IMR-90 (cell line): ENCODE measurements at regions not wholly inside any gene's neighbourhood (a gene's known extent, or its start where the extent isn't known, plus 50 kb on each side); places are given as distances from the start of the nearest gene placed in this dataset.

ENCODE experiments used
- ATAC-seq: fragments of 200-7000 bp; cut with Tn5 transposase; 2 replicates; pipeline ENCODE4 v1.9.1; 2020; ENCODE audit warnings: low read depth, mild to moderate bottlenecking, moderate library complexity
- BruUV-seq: library from RNA; stranded (reverse); fragments of 400-500 nt; replicated peaks from 2 replicates; lab custom pipeline; 2021; lab: Mats Ljungman, UMichigan
- CTCF ChIA-PET: fragments of 300-600 bp; formaldehyde crosslinking; extraction: SDS; loops from one replicate; lab custom pipeline; 2021; ENCODE audit warnings: antibody characterized with exemption; lab: Yijun Ruan, JAX
- POLR2A ChIA-PET: fragments of 300-600 bp; sonication (Branson Sonifier 250); formaldehyde crosslinking; loops from one replicate; lab custom pipeline; 2022; ENCODE audit warnings: antibody characterized with exemption; ENCODE audit not compliant: unreplicated experiment; lab: Charles Lee
- DNase-seq: peaks from one replicate; pipeline ENCODE4 v3.0.0; 2013
- H2AFZ ChIP-seq: replicated peaks from 2 replicates; pipeline ENCODE3; 2013; ENCODE audit warnings: low read length, mild to moderate bottlenecking; ENCODE audit not compliant: poor library complexity
- H2AK5ac ChIP-seq: 2 replicates; pipeline ENCODE4 v1.6.1; 2013; ENCODE audit warnings: low read depth, low read length, inconsistent platforms
- H2AK9ac ChIP-seq: replicated peaks from 2 replicates; pipeline ENCODE3; 2013; ENCODE audit warnings: mild to moderate bottlenecking, low read depth, low read length, moderate library complexity; ENCODE audit not compliant: poor library complexity
- H2BK120ac ChIP-seq: 2 replicates; pipeline ENCODE4 v1.6.1; 2013; ENCODE audit warnings: low read depth, low read length, inconsistent platforms
- H2BK15ac ChIP-seq: 3 replicates; pipeline ENCODE4 v1.6.1; 2013; ENCODE audit warnings: low read depth, low read length, inconsistent platforms
- H2BK20ac ChIP-seq: 2 replicates; pipeline ENCODE4 v1.6.1; 2013; ENCODE audit warnings: low read depth, mild to moderate bottlenecking, inconsistent platforms, low read length, moderate library complexity
- H2BK5ac ChIP-seq: 2 replicates; pipeline ENCODE4 v1.6.1; 2013; ENCODE audit warnings: mild to moderate bottlenecking, low read depth, low read length, inconsistent platforms; ENCODE audit not compliant: poor library complexity, severe bottlenecking
- H3K14ac ChIP-seq: replicated peaks from 2 replicates; pipeline ENCODE4 v1.6.1; 2013; ENCODE audit warnings: low read depth, low read length, inconsistent platforms
- H3K18ac ChIP-seq: 2 replicates; pipeline ENCODE4 v1.6.1; 2013; ENCODE audit warnings: low read depth, low read length, control low read depth
- H3K23ac ChIP-seq: 2 replicates; pipeline ENCODE4 v1.6.1; 2013; ENCODE audit warnings: low read depth, low read length, inconsistent platforms
- H3K27ac ChIP-seq: 2 replicates; pipeline ENCODE4 v1.5.1; 2013; ENCODE audit warnings: mild to moderate bottlenecking, control low read depth, low read length; ENCODE audit not compliant: insufficient read depth
- H3K27me3 ChIP-seq: 2 replicates; pipeline ENCODE4 v1.6.1; 2013; ENCODE audit warnings: low read length; ENCODE audit not compliant: control insufficient read depth, insufficient read depth
- H3K36me3 ChIP-seq: 2 replicates; pipeline ENCODE4 v1.6.1; 2013; ENCODE audit warnings: low read length, mixed read lengths; ENCODE audit not compliant: control insufficient read depth, insufficient read depth
- H3K4ac ChIP-seq: 2 replicates; pipeline ENCODE4 v1.6.1; 2013; ENCODE audit warnings: low read depth, low read length, inconsistent platforms
- H3K4me1 ChIP-seq: 2 replicates; pipeline ENCODE4 v1.6.1; 2013; ENCODE audit warnings: low read length, mixed read lengths; ENCODE audit not compliant: control insufficient read depth, insufficient read depth
- H3K4me2 ChIP-seq: 2 replicates; pipeline ENCODE4 v1.6.1; 2013; ENCODE audit warnings: low read depth, mild to moderate bottlenecking, control low read depth, low read length, moderate library complexity
- H3K4me3 ChIP-seq: 2 replicates; pipeline ENCODE4 v1.5.1; 2013; ENCODE audit warnings: low read depth, mild to moderate bottlenecking, control low read depth, low read length, moderate library complexity; ENCODE audit not compliant: insufficient read depth
- H3K56ac ChIP-seq: 2 replicates; pipeline ENCODE4 v1.6.1; 2013; ENCODE audit warnings: low read length, inconsistent platforms; ENCODE audit not compliant: insufficient read depth; ENCODE audit errors: extremely low read depth
- H3K79me1 ChIP-seq, 2 experiments: 2 replicates each; pipeline ENCODE4 v1.6.1; 2013; ENCODE audit warnings: low read length in 2 of 2, inconsistent platforms in 1 of 2, low read depth in 1 of 2
- H3K9ac ChIP-seq: 2 replicates; pipeline ENCODE4 v1.6.1; 2013; ENCODE audit warnings: low read depth, low read length, control low read depth
- H3K9me1 ChIP-seq: 2 replicates; pipeline ENCODE4 v1.6.1; 2013; ENCODE audit warnings: low read length, inconsistent platforms; ENCODE audit not compliant: insufficient read depth
- H3K9me3 ChIP-seq: 2 replicates; pipeline ENCODE4 v1.6.1; 2013; ENCODE audit warnings: low read length; ENCODE audit not compliant: control insufficient read depth, insufficient read depth
- H4K20me1 ChIP-seq: 2 replicates; pipeline ENCODE4 v1.6.1; 2013; ENCODE audit warnings: low read length, inconsistent platforms; ENCODE audit not compliant: insufficient read depth
- H4K5ac ChIP-seq: 2 replicates; pipeline ENCODE4 v1.6.1; 2013; ENCODE audit warnings: mild to moderate bottlenecking, low read depth, low read length, control low read depth
- H4K8ac ChIP-seq, 2 experiments: 2 replicates each; pipeline ENCODE4 v1.6.1; 2013; ENCODE audit warnings: low read depth in 2 of 2, low read length in 2 of 2, control low read depth in 1 of 2, inconsistent platforms in 1 of 2
- H4K91ac ChIP-seq: 2 replicates; pipeline ENCODE4 v1.6.1; 2013; ENCODE audit warnings: low read depth, low read length, inconsistent platforms; ENCODE audit not compliant: insufficient read depth
- BHLHE40 ChIP-seq: fragments of 150-350 bp; IDR thresholded peaks from 2 replicates; pipeline ENCODE4 v1.6.1; 2016; ENCODE audit warnings: mild to moderate bottlenecking, low read depth, low read length
- CEBPB ChIP-seq: IDR thresholded peaks from 2 replicates; pipeline ENCODE4 v1.6.1; 2012; ENCODE audit warnings: low read depth, low read length, improper control_type of control experiment
- CHD1 ChIP-seq: IDR thresholded peaks from 2 replicates; pipeline ENCODE4 v1.6.1; 2012; ENCODE audit warnings: low read depth, low read length, improper control_type of control experiment
- ELK1 ChIP-seq: fragments of 150-350 bp; IDR thresholded peaks from 2 replicates; pipeline ENCODE4 v1.6.1; 2016; ENCODE audit warnings: low read depth, mild to moderate bottlenecking, low read length, moderate library complexity, borderline replicate concordance
- FOS ChIP-seq: fragments of 150-350 bp; IDR thresholded peaks from 2 replicates; pipeline ENCODE4 v1.6.1; 2016; ENCODE audit warnings: low read depth, low read length
- MAFK ChIP-seq: IDR thresholded peaks from 2 replicates; pipeline ENCODE4 v1.6.1; 2012; ENCODE audit warnings: low read depth, low read length, improper control_type of control experiment
- MAZ ChIP-seq: IDR thresholded peaks from 2 replicates; pipeline ENCODE4 v1.6.1; 2012; ENCODE audit warnings: low read depth, mild to moderate bottlenecking, low read length, improper control_type of control experiment, moderate library complexity, borderline replicate concordance
- MXI1 ChIP-seq: IDR thresholded peaks from 2 replicates; pipeline ENCODE4 v1.6.1; 2012; ENCODE audit warnings: low read depth, mild to moderate bottlenecking, low read length, moderate library complexity, borderline replicate concordance
- NFE2L2 ChIP-seq: fragments of 150-350 bp; IDR thresholded peaks from 2 replicates; pipeline ENCODE4 v1.6.1; 2016; ENCODE audit warnings: low read depth, mild to moderate bottlenecking, low read length
- POLR2A ChIP-seq: IDR thresholded peaks from 2 replicates; pipeline ENCODE4 v1.6.1; 2012; ENCODE audit warnings: mild to moderate bottlenecking, low read depth, low read length
- RAD21 ChIP-seq: IDR thresholded peaks from 2 replicates; pipeline ENCODE4 v1.6.1; 2012; ENCODE audit warnings: low read length, improper control_type of control experiment
- RCOR1 ChIP-seq: IDR thresholded peaks from 2 replicates; pipeline ENCODE4 v1.6.1; 2012; ENCODE audit warnings: mild to moderate bottlenecking, low read length, improper control_type of control experiment; ENCODE audit not compliant: insufficient replicate concordance
- RFX5 ChIP-seq: IDR thresholded peaks from 2 replicates; pipeline ENCODE4 v1.8.0; 2012; ENCODE audit warnings: low read depth, mild to moderate bottlenecking, low read length, moderate library complexity
- SMC3 ChIP-seq: fragments of 150-350 bp; IDR thresholded peaks from 2 replicates; pipeline ENCODE4 v1.6.1; 2016; ENCODE audit warnings: low read depth, mild to moderate bottlenecking, antibody characterized with exemption, low read length, moderate library complexity
- WGBS, 2 experiments: methylation state at CpG; one replicate each; pipeline versions ENCODE4 v1.1.5 to v1.1.7; 2013; ENCODE audit warnings: missing lambda C conversion rate in 2 of 2; ENCODE audit not compliant: insufficient read length in 1 of 2; ENCODE audit errors: extremely low coverage in 2 of 2; 5-methylcytosine and 5-hydroxymethylcytosine counted together
- dilution Hi-C: fragments of 300-500 bp; cut with HindIII; formaldehyde crosslinking; loops from one replicate; pipeline ENCODE4 v1.14.3; 2018; ENCODE audit warnings: low sequenced_read_pairs; ENCODE audit not compliant: unreplicated experiment
- in situ Hi-C: fragments of 300-500 bp; cut with MboI; formaldehyde crosslinking; loops from 3 replicates; pipeline ENCODE4 v1.14.3; 2019; ENCODE audit warnings: low sequenced_read_pairs, inconsistent platforms, mixed read lengths
- intact Hi-C: fragments of 100-400 bp; cut with micrococcal nuclease; formaldehyde crosslinking; loops from 2 replicates; pipeline ENCODE4 v1.10.0; 2022
- TF ChIP-seq, protein P1 (sequence below): conservative IDR thresholded peaks from 2 replicates; pipeline ENCODE4 v1.5.1; 2012; ENCODE audit warnings: mild to moderate bottlenecking, low read depth, low read length, improper control_type of control experiment
- TF ChIP-seq, protein P2 (sequence below): fragments of 150-350 bp; IDR thresholded peaks from 2 replicates; pipeline ENCODE4 v1.6.1; 2017; ENCODE audit warnings: mild to moderate bottlenecking, antibody characterized with exemption, low read length, low read depth

- Histone ChIP-seq H3K18ac (no peak overlapping the region), H3K23ac (no peak overlapping the region), H2BK15ac (0 out of 3 replicates have a peak overlapping the region, but pooled peaks have one; percentile 13), H3K4me3 (no peak overlapping the region), H4K5ac (no peak overlapping the region), H4K8ac (no peak overlapping the region), H3K27ac (no peak overlapping the region), H2BK20ac (no peak overlapping the region), H2AK9ac (no peak overlapping the region), H4K20me1 (no peaks in the 10 kb centered on the region), H3K56ac (no peak overlapping the region), H3K9me3 (no peaks in the 10 kb centered on the region), H3K9me1 (peaks cover 10% of the 10 kb centered on the region), H3K9ac (no peak overlapping the region), H2AFZ (no peak overlapping the region), H3K4me1 (peaks cover 10% of the 10 kb centered on the region), H4K91ac (no peak overlapping the region), H3K14ac (no peak overlapping the region), H3K4ac (no peak overlapping the region), H3K4me2 (no peak overlapping the region), H2BK5ac (no peak overlapping the region), H3K79me1 (0 out of 4 replicates have a peak, but pooled peaks cover 0 to 2% of the 10 kb centered on the region in 2 experiments), H2BK120ac (no peak overlapping the region), H2AK5ac (no peak overlapping the region), H3K27me3 (no peaks in the 10 kb centered on the region), H3K36me3 (no peaks in the 10 kb centered on the region)
- intact Hi-C loops, result no loop called here
- ATAC-seq, result no peak
- BruUV-seq, result no TSS peak
- ChIA-PET CTCF (no interaction called here), POLR2A (no interaction called here)
- in situ Hi-C loops, result no loop called here
- dilution Hi-C loops, result no loop called here
- no CpG with 5 or more reads among the region's 2 CpGs for whole genome bisulfite sequencing, 2 experiments
- TF ChIP-seq ELK1, result no peak
- TF ChIP-seq, protein P1, sequence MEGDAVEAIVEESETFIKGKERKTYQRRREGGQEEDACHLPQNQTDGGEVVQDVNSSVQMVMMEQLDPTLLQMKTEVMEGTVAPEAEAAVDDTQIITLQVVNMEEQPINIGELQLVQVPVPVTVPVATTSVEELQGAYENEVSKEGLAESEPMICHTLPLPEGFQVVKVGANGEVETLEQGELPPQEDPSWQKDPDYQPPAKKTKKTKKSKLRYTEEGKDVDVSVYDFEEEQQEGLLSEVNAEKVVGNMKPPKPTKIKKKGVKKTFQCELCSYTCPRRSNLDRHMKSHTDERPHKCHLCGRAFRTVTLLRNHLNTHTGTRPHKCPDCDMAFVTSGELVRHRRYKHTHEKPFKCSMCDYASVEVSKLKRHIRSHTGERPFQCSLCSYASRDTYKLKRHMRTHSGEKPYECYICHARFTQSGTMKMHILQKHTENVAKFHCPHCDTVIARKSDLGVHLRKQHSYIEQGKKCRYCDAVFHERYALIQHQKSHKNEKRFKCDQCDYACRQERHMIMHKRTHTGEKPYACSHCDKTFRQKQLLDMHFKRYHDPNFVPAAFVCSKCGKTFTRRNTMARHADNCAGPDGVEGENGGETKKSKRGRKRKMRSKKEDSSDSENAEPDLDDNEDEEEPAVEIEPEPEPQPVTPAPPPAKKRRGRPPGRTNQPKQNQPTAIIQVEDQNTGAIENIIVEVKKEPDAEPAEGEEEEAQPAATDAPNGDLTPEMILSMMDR, result no peak
- TF ChIP-seq CEBPB, result no peak
- no peak for TF ChIP-seq MAFK
- no peak for TF ChIP-seq FOS
- TF ChIP-seq POLR2A, result no peak
- TF ChIP-seq MXI1, result no peak
- no peak for TF ChIP-seq BHLHE40
- TF ChIP-seq, protein P2, sequence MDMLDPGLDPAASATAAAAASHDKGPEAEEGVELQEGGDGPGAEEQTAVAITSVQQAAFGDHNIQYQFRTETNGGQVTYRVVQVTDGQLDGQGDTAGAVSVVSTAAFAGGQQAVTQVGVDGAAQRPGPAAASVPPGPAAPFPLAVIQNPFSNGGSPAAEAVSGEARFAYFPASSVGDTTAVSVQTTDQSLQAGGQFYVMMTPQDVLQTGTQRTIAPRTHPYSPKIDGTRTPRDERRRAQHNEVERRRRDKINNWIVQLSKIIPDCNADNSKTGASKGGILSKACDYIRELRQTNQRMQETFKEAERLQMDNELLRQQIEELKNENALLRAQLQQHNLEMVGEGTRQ, result no peak
- no peak for TF ChIP-seq MAZ
- no peak for TF ChIP-seq NFE2L2
- no peak for TF ChIP-seq RAD21
- TF ChIP-seq CHD1, result no peak
- no peak for TF ChIP-seq SMC3
- no peak for TF ChIP-seq RCOR1
- no peak for TF ChIP-seq RFX5
- DNase-seq, result no peak
These were observed 52.8 kb upstream of the PLXNC1 start for GRCh38 chr12:94095618-94096017.
